Inflammatory macrophage treated with lipopolysaccharide for 1 hour (primary cell): ENCODE measurements at regions not wholly inside any gene's neighbourhood (a gene's known extent, or its start where the extent isn't known, plus 50 kb on each side); places are given as distances from the start of the nearest gene placed in this dataset.

Source experiments
- DNase-seq, 2 donors: peaks; one replicate each; pipeline ENCODE4 v3.0.0-alpha.2; 2020 to 2022

DNA sequence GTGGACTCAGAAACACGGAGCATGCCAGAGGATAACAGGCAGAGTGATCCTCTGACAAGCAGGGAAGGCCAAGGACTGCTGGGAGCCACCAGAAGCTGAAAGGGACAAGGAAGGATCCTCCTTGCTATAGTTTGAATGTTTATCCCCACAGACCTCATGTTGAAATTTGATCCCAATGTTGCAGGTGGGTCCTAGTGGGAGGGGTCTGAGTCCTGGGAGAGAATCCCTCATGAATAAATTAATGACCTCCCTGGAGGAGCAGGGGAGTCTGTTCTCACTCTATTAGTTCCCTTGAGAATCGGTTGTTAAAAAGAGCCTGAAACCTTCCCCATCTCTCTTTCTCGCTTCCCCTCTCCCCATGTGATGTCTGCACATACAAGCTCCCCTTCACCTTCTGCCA, 124.4 kb downstream of the FBXO15 start:
- DNase-seq: no peak

DNA sequence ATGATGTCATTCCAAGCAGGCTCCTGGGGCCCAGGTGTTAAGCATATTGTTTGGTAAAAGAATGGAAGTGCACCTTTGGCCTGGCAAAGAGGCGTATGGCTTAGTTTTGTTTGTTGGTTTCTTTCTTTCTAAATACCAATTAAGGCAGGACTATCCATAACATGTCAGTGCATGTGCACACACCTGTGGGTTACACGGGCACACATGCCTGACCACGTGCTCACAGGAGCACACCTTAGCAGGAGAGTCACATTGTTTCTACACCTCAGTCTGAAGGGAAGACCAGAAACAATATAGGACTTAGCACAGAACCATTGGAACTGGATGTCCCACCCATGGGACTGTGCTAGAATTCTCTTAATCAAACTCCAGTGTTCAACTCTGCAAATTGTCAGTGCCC, 127.8 kb downstream of the FBXO15 start:
- no peak for DNase-seq

DNA sequence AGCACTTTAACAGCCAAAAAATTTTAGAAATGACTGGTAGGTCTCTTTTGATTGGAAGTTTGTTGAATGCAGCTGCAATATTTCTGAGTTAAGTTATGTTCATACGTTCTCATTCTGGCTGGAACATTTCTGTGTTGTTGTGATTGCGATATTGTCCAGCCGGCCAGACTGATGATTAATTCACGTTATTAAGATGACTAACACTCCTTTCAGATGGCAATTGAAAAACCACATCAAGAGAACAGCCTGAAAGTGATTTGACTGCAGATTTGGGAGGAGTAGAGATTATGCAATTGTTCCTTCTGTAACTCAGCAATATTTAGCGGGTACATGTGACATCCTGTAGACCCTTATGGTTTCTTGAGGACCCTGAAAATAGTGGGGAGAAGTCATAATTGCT, 133.7 kb downstream of the FBXO15 start:
- DNase-seq: peak; percentile 46 to 48

DNA sequence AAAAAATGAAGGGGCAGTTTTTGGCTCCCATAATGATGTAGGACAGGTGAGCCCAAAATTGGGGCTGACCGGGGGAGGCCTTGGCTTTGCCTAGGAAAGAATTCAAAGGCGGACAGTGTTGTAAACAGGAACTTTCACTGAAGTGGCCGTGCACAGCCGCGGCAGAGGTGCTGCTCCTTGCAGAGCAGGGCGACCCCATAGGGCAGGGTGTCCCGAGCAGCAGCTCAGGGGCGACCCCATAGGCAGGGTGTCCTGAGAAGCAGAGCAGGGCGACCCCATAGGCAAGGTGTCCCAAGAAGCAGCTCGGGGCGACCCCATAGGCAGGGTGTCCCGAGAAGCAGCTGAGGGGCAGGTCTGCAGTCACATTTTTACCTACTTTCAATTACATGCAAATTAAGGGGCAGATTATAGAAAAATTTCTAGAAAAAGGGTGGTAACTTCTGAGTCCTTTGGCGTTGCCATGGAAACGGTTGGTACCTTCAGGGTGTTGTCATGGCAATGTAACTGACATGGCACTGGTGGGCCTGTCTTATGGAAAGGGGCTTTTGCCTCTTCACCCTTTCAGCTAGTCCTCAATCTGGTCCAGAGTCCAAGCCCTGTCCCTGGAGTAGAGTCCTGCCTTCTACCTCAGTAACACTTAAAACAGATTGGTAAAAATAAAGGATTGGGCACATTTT, 134.5 kb downstream of the FBXO15 start:
- DNase-seq: no peak

DNA sequence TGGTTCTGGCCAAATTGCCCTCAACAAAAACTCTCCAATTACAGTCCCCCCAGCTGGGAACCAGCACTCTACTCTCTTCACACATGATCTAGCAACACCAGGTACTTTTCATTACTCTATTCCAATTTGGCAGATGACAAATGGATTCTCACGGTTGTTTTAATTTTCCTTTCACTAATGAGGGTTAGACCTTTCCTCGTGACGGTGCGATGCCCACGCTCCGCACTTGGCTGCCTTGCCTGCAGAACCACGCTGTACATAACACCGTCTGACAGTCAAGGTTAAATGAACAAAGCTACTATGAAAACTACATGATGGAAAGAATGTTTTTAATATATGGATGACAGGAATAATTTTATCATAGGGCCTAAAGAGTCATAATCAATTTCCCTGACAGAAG, 141.5 kb downstream of the FBXO15 start:
- DNase-seq: no peak

DNA sequence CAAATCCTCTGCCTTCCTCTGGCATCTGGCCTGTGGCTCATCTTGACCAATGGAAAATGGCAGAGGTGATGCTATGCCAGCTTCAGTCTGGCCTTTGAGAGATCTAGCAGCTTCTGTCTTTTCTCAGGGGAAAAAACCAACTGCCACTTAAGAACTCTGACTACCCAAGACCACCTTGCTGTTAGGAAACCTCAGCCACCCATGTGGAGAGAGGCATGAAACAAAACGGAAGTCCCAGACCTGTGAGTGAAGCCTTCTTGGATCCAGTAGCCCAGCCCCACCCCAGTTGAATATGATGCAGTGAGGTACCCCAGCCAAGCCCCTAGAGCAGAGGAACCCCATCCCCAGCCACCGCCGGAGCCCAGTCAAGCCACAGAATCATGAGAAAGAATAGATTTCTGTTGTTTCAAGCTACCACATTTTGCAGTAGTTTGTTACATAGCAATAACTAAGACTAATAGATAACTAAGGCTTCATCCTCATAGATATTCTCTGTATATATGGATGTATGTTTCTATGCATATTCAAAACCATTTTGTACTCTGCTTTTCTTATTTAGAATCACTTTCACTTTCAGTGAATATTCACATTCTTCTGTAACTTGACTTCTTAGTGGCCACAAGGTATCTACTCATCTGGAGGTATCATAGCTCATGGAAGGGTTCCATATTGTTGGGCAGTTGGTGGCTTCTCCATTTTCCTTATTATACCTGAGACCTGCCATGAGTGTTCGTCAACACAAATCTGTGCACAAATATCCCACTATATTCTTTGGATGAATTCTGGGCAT, 142.1 kb downstream of the FBXO15 start:
- no peak for DNase-seq

DNA sequence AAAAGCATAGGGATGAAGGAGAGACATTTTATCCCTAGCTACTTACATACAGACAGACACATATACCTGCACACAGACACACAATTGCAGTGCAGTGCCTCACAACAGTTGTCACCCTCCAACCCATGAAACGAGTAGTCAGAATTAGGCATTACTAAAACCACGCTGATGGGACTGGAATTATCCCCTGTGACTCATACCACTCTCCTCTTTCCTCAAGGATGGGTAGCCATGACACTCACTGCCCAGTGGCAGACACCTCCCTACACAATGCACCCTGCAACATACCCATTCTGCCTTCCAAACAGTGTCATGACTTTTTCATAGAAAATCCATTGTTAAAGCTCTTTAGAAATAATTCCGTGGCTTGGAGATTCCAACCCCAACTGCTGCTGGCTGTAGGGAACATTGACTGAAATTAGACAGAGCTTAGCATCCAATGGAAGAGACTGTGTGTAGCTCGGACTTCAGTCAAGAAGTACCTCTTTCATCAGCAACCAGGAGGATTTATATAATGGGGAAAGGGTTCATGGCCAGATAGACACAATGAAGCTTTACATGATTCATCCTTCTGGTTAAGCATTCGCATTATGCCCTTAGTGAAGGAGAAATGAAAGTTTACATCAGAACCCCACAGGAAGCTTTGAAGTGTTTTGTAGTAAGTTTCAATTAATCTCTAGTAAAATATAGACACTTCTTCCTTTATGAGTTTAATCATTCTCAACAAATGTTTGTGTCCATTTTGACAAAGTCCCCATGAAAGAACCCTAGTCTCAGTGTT, 155.2 kb downstream of the FBXO15 start:
- DNase-seq: no peak

DNA sequence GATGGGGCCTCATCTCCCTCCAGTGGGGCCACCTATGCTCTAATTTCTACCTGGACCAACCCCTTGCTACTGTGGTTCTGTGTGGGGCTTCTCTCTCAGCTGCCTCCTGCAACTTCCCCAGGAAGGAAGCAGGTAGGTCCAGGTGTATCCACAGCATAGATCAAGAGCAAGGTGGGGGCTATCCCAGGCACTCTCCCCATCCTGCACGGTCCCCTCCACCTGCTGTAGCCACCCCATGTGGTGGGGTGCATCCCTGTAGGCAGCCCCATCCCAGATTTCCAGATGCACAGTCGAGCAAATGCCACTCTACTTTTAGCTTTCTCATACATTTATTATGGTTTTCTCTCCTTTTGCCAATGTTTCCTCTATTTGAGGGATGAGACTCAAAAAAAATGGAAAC, 156.1 kb downstream of the FBXO15 start:
- DNase-seq: no peak

DNA sequence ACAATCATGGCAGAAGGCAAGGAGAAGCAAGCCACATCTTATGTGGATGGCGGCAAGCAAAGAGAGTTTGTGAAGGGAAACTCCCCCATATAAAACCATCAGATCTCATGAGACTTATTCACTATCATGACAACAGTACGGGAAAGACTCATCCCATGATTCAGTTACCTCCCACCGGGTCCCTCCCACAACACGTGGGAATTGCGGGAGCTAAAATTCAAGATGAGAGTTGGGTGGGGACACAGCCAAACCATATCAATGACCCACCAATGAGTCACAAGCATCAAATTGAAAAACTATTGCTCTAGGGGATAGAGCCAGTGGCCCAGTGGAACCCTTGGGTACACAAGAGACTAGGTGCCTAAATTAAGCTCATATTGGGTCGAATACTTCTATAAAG, 157.4 kb downstream of the FBXO15 start:
- DNase-seq: no peak

DNA sequence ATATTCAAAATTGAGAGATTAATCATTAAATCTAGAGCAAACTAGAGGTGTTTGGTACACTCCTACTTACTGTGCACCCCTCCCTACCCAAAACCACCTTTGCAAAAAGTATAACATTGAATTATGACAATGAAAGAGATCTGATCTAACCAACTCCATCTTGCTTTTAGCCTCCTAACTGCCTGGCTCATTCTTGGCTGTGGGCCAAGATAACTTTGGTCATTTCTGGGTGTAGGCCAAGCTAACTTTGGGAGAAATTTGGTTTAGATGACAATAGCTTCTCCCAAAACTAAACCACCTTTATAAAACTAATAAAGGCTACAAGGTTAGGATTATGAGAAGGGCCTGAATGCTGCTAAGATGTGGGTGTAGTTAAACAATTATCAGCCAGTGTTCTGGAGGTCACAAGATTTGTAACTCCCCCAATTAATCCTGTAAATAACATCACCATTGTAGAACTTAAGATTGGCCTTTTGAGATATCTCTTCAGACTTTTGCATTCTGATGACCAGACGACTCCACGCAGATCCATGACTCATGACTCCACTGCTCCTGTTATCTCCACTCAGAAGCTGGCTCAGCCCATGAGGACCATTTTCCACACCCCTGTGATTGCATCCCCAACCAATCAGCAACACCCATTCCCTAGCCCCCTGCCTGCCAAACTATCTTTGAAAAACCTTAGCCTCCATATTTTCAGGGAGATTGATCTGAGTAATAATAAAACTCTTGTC, 160.2 kb downstream of the FBXO15 start:
- no peak for DNase-seq

DNA sequence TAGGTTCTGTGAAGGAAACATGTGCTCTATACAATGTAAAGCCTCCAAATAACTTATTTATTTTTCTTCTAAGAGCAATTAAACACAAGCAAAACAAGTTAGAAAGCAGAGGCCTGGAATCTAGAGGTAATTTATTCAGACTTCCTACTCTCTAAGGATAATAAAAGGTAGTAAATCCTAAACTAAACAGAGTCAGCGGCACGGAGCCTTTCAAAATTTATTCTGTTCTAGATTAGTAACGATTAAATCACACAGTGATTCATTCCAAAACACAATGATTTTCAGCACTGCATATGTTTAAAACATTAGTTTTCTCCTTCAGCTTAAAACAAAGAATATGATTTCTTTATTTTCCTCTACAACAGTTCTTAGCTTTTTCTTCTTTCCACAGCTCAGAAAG, 160.9 kb downstream of the FBXO15 start:
- DNase-seq: no peak

DNA sequence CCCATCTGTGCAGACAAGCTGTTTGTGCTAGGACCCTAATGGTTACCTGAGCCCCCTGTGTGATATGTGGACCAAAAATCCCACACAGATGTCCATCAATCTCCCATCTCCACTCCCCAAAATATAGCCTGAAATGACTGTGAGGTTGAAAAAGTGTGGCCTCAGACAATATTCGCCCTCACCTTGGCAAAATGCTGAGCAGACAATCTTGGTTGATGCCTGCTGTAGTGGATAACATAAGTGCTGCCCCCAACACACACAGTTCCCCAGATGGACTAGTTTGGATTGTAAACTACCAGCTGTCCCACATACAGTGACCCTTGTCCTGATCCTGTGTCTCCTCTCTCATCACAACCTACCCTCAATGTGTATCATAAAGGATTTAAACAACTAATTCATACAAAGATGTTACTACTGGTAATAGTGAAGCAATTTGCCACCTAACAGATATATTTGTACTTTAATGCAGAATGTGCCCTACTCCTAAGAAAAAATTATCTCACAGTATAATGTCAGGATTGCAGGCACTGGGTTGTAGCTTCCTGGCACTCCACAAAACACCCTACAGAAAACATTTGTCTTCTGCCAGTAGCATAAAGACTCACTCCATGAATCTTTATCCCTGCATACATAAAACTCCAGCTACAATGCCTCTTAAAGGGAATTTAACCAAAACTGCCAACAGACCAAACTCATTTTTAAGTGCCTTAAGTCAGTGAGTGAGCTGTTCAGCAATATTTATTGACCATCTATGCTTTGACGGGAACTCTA, 161.6 kb downstream of the FBXO15 start:
- no peak for DNase-seq

DNA sequence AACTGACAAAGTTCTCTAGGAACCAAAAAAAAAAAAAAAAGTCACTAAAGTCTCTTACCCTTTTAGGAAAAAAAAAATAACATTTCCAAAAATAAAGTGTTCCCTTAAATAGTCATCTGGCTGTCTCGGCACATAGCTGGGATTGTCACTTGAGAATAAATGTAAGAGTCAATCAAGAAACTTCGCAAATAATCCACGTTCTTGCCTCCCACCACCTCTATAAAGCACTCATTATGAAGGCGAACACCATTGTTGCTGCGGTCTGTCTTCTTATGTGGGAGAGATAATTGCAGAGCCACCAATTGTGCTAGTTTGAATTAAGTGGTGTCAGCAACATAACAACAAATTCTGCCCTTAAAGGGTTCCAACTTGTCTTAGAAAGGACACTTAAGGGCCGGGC, 163.7 kb downstream of the FBXO15 start:
- no peak for DNase-seq

DNA sequence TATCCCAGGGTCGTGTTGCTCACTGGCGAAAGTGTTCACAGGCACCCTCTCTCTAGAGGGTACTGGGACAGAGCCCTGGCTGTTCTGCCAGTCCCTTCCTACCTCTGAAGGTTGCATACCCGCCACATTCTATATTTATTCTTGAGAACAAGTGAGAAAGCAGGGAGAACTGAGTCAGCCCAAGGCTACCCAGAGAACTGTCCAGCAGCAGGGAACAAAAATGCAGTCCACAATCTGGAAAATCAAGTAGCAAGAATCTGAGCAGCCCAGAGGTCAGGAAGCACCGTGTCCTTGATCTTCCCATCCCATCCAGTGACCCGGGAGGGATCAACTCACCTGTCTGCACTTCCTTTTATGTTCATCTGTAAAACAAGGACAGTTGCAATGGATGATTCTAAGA, 164.1 kb downstream of the FBXO15 start:
- DNase-seq: no peak

DNA sequence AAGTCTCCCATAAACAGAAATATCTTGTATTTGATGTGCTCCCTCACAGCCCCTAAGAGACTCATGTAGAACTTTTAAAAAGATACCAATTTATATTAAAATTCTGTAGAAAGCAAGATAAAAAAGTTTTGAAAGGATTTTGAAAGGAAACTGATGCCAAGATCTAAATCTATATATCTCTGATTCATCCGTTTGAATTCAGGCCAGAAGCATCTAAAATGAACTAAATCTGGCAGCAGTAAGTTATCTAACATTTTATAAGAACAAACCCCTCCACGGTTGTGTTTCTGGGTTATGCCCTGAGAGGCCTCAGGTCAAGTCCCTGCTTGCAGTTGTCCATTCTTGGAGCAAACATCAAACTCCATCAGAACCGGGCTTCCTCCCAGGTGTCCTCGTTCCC, 165.8 kb downstream of the FBXO15 start:
- DNase-seq: no peak

DNA sequence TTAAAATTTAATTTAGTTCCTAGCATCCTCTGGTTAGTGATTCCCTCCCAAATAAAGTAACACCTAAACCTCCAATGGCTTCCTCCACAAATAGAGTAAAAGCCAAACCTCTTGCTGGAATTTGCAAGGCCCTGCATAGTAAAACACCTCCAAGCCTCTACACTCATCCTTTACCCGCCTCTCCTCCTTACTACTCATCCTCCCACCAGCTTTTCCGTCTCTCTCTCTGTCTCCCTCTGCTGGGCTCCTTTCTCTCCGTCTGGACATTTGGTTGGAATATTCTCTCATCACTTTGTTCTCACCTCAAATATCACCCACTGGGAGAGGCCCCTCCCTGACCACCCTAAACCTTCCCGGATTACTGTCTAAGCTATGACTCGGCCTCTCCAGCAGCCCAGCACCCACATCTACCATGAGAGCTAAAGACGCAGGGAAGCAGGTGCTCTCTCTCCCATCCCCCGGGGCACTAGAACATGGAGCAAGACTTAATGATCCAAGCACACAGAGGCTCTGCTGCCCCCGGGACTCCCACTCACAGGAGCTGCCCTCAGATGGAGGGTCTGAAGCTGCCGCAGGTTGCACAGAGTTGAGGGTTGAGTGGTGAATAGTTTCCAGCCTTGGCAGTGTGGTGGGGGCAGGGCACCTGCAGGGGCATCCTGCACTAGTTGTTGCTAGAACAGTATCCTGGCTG, 167.2 kb downstream of the FBXO15 start:
- DNase-seq: peak in 1 of 2 donors; percentile 19

DNA sequence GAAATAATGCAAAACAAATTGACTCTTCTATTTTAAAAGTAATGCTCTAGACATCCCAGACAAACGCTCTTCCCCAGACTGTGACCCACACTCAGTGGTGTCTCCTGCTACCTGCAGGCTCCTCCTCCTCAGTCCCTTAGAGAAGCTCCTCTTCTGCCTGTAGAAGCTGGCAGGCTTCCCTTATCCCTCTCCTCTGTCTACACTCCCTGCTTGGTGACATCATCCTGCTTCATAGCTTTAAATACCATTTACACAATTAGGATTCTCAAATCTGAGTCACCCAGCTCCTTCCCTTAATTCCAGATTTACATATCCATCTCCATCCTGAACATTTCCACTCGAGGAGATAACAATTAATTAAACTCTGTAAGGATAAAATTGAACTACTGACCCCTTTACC, 167.9 kb downstream of the FBXO15 start:
- no peak for DNase-seq

DNA sequence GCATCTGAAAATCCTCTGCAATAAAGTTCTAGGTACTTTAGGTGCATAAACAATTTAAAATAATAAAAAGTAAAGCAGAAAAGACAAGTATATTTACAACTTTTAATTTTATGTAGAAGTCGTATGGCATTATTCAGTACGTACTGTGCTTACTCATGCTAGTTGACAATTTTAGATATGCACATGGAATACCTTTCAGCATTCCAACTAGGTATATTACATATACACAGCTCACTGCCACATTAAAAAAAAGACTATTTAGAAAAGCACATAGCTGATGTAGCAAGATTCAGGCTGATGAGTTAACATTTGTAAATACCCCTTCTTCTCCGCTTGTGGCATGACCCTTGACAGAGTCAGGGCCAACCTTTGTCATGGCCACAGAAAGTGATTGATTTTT, 171.2 kb downstream of the FBXO15 start:
- no peak for DNase-seq

DNA sequence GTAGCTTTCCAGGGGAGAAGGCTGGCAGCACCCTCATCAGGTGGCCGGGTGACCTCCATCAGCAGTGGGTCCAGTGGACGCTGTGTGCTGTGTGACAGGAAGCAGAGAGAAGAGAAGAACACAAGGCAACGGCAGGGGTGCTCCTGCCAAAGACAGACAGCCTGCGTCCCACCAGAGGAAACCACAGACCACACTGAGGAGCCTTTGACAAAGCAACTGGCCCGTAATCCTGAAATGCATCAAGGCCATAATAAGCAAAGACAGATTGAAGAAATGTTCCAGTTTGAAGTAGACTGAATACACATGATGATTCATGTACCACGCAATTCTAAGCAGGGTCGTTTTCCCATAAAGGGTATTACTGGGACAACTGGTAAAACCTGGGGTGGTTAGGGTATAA, 172.4 kb downstream of the FBXO15 start:
- no peak for DNase-seq

DNA sequence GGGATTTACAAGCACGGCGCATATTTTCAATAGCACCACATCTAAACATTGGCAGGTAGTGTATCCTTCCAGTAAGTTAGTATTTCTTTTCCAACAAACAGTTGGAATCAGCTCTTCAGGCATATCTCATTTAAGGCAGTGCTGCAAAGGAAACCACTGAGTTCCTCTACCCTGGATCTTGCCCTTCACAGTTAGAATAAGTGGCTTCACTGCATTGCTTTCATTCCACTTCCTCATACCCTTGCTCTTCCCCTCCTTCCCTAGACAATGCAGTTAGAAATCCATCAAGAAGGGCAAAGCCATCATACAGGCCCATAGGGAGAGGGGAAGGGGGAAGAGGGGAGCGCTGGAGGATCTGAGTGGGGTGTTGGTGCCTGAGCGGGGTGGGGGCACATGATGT, 173.7 kb downstream of the FBXO15 start:
- DNase-seq: no peak

DNA sequence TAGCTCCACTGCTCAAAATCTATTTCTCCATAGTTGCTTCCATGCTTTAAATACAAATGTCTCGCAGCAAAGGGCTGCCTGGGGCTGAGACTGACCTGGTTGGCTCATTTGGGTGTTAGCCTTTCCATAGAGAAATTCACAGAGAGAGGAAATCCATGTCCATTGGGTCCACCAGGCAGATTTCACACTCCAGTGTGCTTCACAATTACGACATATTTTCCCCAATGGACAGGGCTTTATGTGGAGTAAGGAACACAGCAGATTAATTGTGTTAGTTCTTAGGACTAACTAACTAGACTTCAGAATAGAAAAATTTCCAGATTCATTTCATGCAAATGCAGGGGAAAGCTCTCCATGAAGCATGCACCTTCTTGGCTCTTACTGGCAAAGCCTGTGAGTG, 180.7 kb downstream of the FBXO15 start:
- no peak for DNase-seq

DNA sequence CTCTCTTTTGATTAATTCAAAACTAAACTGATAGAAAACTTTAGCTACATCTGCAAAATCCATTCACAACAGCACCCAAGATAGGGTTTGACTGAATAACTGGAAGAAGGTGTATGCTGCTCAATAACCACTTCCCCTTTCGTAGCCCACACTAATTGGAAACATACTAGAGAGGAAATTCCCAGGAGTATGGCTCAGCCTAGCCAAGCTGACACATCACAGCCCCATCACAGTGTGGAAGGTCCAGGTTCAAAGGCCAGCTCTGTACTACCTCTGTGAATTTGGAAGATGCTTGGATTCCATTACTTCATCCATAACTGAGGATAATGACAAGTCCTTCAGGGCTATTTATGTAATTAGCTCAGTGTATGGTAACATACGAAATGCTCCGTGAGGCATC, 185.4 kb downstream of the FBXO15 start:
- peak; percentile 18 to 41 for DNase-seq
